Central memory CD8-positive, alpha-beta T cell (primary cell): ENCODE measurements at regions not wholly inside any gene's neighbourhood (a gene's known extent, or its start where the extent isn't known, plus 50 kb on each side); places are given as distances from the start of the nearest gene placed in this dataset.
"Not testable (repeated sequence)": the region's sequence is repeated elsewhere in the genome, so short reads cannot be mapped to it uniquely, and the experiment has no call there.

Experiments used
- ATAC-seq: fragments of 150-1000 bp; cut with Tn5 transposase; replicated peaks from 2 replicates; pipeline ENCODE4 v1.10.0; 2022; ENCODE audit warnings: mild to moderate bottlenecking, moderate FRiP score, moderate number of reproducible peaks; ENCODE audit not compliant: poor library complexity, severe bottlenecking; ENCODE audit errors: extremely low read depth
- DNase-seq, 2 donors: peaks; one replicate each; pipeline ENCODE4 v3.0.0; 2021; ENCODE audit warnings: low spot score in 2 of 2
- H3K27ac Mint-ChIP-seq: one replicate; pipeline ENCODE4 v1.8.0; 2022; ENCODE audit warnings: low read depth, mild to moderate bottlenecking, moderate library complexity, mixed read lengths
- H3K27me3 Mint-ChIP-seq: one replicate; pipeline ENCODE4 v1.8.0; 2022; ENCODE audit warnings: mixed read lengths
- H3K36me3 Mint-ChIP-seq: one replicate; pipeline ENCODE4 v1.8.0; 2022; ENCODE audit warnings: mild to moderate bottlenecking, moderate library complexity, mixed read lengths; ENCODE audit not compliant: insufficient read depth
- H3K4me1 Mint-ChIP-seq: one replicate; pipeline ENCODE4 v1.8.0; 2022; ENCODE audit warnings: mixed read lengths
- H3K4me3 Mint-ChIP-seq: one replicate; pipeline ENCODE4 v1.8.0; 2022; ENCODE audit warnings: mild to moderate bottlenecking, moderate library complexity, mixed read lengths
- H3K9me3 Mint-ChIP-seq: one replicate; pipeline ENCODE4 v1.8.0; 2022; ENCODE audit warnings: mixed read lengths

DNA sequence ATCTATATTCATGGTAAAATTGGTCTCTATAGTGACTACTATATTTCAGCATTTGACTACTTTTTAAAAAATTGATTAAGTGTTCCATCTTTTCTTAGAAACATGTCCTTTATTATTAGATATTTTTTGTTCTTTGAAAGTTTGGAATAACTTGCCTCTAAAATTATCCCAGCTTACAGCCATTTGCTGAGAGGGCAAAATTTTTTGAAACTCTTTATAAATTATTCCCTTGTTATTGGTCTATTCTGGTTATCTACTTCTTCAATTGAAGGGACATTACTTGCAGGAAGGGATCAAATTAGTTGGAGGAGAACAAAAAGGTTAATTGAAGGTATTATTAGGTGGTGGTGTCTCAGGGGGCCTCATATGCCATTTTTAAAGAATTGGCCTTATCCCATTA is 184.1 kb downstream of the TTC6 start:
- Mint-ChIP-seq H3K9me3 (peaks cover 31% of the 10 kb centered on the region), H3K4me3 (no peak overlapping the region), H3K36me3 (no peaks in the 10 kb centered on the region), H3K27ac (no peak overlapping the region), H3K4me1 (no peaks in the 10 kb centered on the region), H3K27me3 (no peaks in the 10 kb centered on the region)
- ATAC-seq, result no peak
- no peak for DNase-seq

DNA sequence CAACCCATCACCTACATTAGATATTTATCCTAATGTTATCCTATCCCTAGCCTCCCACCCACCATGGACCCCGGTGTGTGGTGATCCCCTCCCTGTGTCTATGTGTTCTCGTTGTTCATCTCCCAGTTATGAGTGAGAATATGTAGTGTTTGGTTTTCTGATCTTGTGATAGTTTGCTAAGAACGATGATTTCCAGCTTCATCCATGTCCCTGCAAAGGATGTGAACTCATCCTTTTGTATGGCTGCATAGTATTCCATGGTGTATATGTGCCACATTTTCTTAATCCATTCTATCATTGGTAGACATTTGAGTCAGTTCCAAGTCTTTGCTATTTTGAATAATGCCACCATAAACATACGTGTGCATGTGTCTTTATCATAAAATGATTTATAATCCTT is 185.3 kb downstream of the TTC6 start:
- H3K27ac Mint-ChIP-seq, H3K4me1 Mint-ChIP-seq, DNase-seq, H3K4me3 Mint-ChIP-seq, H3K27me3 Mint-ChIP-seq, ATAC-seq, H3K36me3 Mint-ChIP-seq: not testable (repeated sequence)
- H3K9me3 Mint-ChIP-seq, result peaks cover 30% of the 10 kb centered on the region

GRCh38 chr14:37784203-37784826 is 188.9 kb downstream of the TTC6 start:
- DNase-seq, H3K4me1 Mint-ChIP-seq, H3K4me3 Mint-ChIP-seq, H3K27ac Mint-ChIP-seq, H3K36me3 Mint-ChIP-seq, ATAC-seq, H3K27me3 Mint-ChIP-seq: not testable (repeated sequence)
- H3K9me3 Mint-ChIP-seq, result peaks cover 21% of the 10 kb centered on the region

DNA sequence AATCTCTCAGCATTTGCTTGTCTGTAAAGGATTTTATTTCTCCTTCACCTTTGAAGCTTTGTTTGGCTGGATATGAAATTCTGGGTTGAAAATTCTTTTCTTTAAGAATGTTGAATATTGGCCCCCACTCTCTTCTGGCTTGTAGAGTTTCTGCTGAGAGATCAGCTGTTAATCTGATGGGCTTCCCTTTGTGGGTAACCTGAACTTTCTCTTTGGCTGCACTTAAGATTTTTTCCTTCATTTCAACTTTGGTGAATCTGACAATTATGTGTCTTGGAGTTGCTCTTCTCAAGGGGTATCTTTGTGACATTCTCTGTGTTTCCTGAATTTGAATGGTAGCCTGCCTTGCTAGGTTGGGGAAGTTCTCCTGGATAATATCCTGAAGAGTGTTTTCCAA is 189.4 kb downstream of the TTC6 start:
- not testable (repeated sequence) for H3K4me3 Mint-ChIP-seq, H3K36me3 Mint-ChIP-seq, DNase-seq, H3K27me3 Mint-ChIP-seq, H3K27ac Mint-ChIP-seq, H3K4me1 Mint-ChIP-seq, ATAC-seq
- H3K9me3 Mint-ChIP-seq, result peaks cover 21% of the 10 kb centered on the region

DNA sequence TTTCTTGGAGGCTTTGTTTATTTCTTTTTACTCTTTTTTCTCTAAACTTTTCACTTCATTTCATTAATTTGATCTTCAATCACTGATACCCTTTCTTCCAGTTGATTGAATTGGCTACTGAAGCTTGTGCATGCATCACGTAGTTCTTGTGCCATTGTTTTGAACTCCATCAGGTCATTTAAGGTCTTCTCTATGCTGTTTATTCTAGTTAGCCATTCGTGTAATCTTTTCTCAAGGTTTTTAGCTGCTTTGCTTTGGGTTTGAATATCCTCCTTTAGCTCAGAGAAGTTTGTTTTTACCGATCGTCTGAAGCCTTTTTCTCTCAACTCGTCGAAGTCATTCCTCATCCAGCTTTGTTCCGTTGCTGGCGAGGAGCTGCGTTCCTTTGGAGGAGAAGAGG is 189.9 kb downstream of the TTC6 start:
- H3K9me3 Mint-ChIP-seq, result peaks cover 21% of the 10 kb centered on the region
- not testable (repeated sequence) for DNase-seq, H3K4me3 Mint-ChIP-seq, ATAC-seq, H3K27ac Mint-ChIP-seq, H3K27me3 Mint-ChIP-seq, H3K36me3 Mint-ChIP-seq, H3K4me1 Mint-ChIP-seq

DNA sequence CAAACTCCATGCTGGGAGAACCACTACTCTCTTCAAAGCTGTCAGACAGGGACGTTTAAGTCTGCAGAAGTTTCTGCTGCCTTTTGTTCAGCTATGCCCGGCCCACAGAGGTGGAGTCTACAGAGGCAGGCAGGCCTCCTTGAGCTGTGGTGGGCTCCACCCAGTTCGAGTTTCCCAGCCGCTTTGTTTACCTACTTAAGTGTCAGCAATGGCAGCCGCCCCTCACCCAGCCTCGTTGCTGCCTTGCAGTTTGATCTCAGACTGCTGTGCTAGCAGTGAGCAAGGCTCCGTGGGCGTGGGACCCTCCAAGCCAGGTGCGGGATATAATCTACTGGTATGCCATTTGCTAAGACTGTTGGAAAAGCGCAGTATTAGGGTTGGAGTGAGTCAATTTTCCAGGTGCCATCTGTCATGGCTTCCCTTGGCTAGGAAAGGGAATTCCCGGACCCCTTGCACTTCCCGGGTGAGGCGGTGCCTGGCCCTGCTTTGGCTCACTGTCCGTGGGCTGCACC is 190.7 kb downstream of the TTC6 start:
- peaks cover 15% of the 10 kb centered on the region for H3K9me3 Mint-ChIP-seq
- H3K4me3 Mint-ChIP-seq, H3K4me1 Mint-ChIP-seq, H3K27ac Mint-ChIP-seq, H3K36me3 Mint-ChIP-seq, H3K27me3 Mint-ChIP-seq, ATAC-seq, DNase-seq: not testable (repeated sequence)

DNA sequence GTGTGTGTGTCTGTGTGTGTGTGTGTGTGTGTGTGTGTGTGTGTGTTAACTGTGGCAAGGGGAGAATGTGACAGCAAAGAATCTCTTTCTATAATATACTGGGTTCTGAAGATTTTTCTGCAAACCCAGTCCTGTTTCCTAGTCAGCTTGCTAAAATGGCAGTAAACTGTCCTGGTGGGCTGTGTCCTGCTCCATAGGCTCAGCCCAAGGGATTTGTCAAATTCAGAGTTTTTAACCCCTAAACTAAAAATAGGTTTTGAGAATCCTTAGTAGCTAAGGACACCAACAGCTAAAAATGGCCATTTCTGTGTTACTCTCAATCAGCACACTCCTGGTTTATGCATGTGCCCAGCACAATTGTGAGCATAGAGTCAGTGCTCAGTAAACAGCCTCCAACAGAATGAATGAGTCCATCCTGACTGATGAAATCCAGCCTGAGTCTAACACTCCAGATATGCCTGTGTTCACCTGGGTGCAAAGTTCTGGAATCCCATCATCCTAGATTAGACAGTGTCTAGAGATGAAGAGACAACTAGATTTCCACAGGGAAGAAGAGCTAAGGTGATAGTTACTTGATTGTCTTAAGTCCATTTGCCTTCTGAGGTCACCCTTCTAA is 192.6 kb downstream of the TTC6 start:
- DNase-seq, result no peak
- no peaks in the 10 kb centered on the region for H3K4me1 Mint-ChIP-seq
- no peak for ATAC-seq

GRCh38 chr14:37791384-37792036 is 196.1 kb downstream of the TTC6 start:
- Mint-ChIP-seq H3K4me1 (no peaks in the 10 kb centered on the region), H3K9me3 (no peaks in the 10 kb centered on the region), H3K36me3 (no peaks in the 10 kb centered on the region), H3K4me3 (no peak overlapping the region), H3K27ac (no peak overlapping the region), H3K27me3 (no peaks in the 10 kb centered on the region)
- DNase-seq, result no peak
- no peak for ATAC-seq

More for the DNA sequence above, 192.6 kb downstream of the TTC6 start:
- no peaks in the 10 kb centered on the region for H3K27me3 Mint-ChIP-seq
- H3K36me3 Mint-ChIP-seq, result no peaks in the 10 kb centered on the region
- no peak overlapping the region for H3K4me3 Mint-ChIP-seq
- no peak overlapping the region for H3K27ac Mint-ChIP-seq
- H3K9me3 Mint-ChIP-seq, result peaks cover 15% of the 10 kb centered on the region

DNA sequence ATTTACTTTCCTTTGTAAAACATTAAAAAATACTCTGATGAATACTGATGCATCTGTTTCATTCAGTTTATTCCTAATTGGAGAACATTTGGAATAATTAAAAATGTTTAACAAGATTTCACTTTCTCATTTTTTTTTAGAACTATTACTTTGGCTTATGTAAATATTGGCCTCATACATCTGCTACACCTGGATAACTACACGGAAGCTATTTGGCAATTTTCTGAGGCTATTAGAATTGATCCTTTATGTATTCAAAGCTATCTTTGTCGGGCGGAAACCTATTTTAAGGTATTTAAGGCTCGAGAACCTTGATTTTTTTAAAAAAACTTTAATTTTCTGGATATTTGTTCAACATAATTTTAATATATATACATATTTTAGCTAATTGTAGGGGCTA is 196.7 kb downstream of the TTC6 start:
- ATAC-seq, result no peak
- H3K4me1 Mint-ChIP-seq, result no peaks in the 10 kb centered on the region
- no peak overlapping the region for H3K27ac Mint-ChIP-seq
- no peaks in the 10 kb centered on the region for H3K27me3 Mint-ChIP-seq
- no peaks in the 10 kb centered on the region for H3K9me3 Mint-ChIP-seq
- DNase-seq, result no peak
- no peak overlapping the region for H3K4me3 Mint-ChIP-seq
- H3K36me3 Mint-ChIP-seq, result no peaks in the 10 kb centered on the region

- Mint-ChIP-seq H3K4me3 (no peak overlapping the region), H3K9me3 (peaks cover 15% of the 10 kb centered on the region), H3K27me3 (no peaks in the 10 kb centered on the region), H3K36me3 (no peaks in the 10 kb centered on the region), H3K4me1 (no peaks in the 10 kb centered on the region), H3K27ac (no peak overlapping the region)
- no peak for ATAC-seq
- DNase-seq, result no peak
These were observed 201.4 kb downstream of the TTC6 start for GRCh38 chr14:37796703-37797416.

DNA sequence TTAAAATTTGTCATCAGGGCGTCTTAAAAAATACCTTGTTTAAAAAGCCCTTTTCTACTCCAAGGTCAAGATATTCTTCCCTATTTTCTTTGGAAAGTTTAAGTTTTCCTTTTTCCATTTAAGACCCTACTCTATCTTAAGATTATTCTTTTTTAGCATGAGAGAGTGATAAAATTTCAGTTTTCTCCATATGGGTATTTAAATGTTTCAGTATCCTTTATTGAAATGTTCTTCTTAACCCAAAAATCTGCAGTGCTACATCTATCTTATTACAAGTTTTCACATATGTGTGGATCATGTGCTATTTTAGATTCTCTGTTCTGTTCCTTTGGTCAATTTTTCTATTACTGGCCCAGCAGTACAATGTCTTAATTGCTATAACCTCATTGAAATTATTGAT is 202.2 kb downstream of the TTC6 start:
- Mint-ChIP-seq H3K4me3 (no peak overlapping the region), H3K4me1 (no peaks in the 10 kb centered on the region), H3K36me3 (no peaks in the 10 kb centered on the region), H3K9me3 (peaks cover 15% of the 10 kb centered on the region), H3K27me3 (no peaks in the 10 kb centered on the region), H3K27ac (no peak overlapping the region)
- ATAC-seq (no peak), DNase-seq (no peak)

GRCh38 chr14:37807722-37808121 is 212.3 kb downstream of the TTC6 start:
- no peaks in the 10 kb centered on the region for H3K4me1 Mint-ChIP-seq
- ATAC-seq (no peak), DNase-seq (no peak)
- H3K27me3 Mint-ChIP-seq, result no peaks in the 10 kb centered on the region
- no peak overlapping the region for H3K27ac Mint-ChIP-seq
- no peaks in the 10 kb centered on the region for H3K36me3 Mint-ChIP-seq
- H3K9me3 Mint-ChIP-seq, result no peaks in the 10 kb centered on the region
- H3K4me3 Mint-ChIP-seq, result no peak overlapping the region
